GM21447 (cell line): ENCODE measurements at regions not wholly inside any gene's neighbourhood (a gene's known extent, or its start where the extent isn't known, plus 50 kb on each side); places are given as distances from the start of the nearest gene placed in this dataset.
"Not testable (repeated sequence)": the region's sequence is repeated elsewhere in the genome, so short reads cannot be mapped to it uniquely, and the experiment has no call there.

ENCODE experiments used
- ATAC-seq: cut with Tn5 transposase; IDR thresholded peaks from one replicate; pipeline ENCODE4 v1.9.1; 2021; ENCODE audit not compliant: unreplicated experiment

DNA sequence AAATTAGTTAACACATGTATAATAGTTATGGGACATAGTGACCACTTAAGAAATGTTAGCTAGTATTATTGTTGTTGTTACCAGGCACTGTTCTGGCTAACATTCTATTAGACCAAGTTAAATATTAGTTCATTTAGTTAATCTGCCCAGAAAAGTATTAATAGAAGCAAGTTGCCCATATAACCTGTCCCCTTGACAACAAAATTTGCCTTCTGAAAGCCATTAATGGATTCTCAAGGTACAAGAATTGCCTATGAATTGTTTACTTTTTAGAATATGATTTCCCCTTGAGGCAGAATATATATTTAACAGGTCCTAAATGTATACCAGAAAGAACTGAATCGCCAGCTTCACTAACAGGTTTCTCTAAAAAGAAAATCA is 167.3 kb upstream of the TMCC3 start:
- ATAC-seq = no peak

DNA sequence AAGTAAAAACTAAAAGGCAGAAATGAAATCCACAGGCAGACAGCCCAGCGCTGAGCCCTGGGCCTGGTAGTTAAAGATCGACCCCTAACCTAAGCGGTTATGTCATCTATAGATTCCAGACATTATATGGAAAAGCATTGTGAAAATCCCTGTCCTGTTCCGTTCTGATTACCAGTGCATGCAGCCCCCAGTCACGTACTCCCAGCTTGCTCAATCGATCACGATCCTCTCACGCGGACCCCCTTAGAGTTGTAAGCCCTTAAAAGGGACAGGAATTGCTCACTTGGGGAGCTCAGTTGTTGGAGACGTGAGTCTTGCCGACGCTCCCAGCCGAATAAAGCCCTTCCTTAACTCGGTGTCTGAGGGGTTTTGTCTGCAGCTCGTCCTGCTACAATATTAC is 166.8 kb upstream of the TMCC3 start:
- ATAC-seq = not testable (repeated sequence)

DNA sequence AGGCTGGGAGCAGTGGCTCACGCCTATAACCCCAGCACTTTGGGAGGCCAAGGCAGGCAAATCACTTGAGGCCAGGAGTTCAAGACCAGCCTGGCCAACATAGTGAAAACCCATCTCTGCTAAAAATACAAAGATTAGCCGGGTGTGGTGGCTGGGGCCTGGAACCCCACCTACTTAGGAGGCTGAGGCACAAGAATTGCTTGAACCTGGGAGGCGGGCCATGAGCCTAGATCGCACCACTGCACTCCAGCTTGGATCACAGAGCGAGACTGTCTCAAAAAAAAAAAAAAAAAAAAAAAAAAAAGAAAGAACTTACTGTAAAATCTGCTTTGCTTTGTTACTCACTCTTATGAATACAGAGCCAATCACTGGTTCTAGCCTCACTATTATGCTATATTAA is 166.4 kb upstream of the TMCC3 start:
- not testable (repeated sequence) for ATAC-seq

DNA sequence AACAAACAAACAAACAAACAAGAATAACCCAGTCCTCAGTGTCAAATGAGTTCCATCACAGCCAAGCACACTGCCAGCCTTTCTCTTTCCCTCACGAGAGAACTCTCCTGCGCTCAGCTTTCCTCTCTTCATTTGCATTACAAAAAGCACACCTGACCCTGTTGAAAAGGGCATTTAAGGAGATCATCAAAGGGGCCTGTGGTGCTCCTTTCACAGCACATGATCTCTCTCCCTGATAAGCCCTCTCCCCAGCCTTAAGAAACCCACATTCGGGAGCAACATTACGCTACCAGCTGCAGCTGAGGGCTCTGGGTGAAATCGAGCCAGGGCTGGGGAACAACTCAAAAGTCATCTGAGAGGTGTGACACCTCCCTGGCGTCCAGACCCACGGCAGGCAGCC is 165.6 kb upstream of the TMCC3 start:
- ATAC-seq = no peak

DNA sequence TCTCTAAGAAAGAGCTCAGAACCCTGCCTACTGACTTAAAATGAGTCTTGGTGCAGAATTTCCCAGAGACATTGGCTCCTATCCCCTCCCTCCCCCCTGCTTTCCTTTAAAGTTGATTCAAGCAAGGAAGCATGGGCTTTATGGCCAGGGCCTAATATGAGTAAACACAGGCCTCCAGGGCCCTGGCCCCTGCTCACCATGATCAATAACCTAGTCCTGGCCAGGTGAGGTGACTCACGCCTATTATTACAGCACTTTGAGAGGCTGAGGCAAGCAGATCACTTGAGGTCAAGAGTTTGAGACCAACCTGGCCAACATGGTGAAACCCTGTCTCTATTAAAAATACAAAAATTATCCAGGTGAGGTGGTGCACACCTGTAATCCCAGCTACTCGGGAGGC is 165.1 kb upstream of the TMCC3 start:
- ATAC-seq = no peak

DNA sequence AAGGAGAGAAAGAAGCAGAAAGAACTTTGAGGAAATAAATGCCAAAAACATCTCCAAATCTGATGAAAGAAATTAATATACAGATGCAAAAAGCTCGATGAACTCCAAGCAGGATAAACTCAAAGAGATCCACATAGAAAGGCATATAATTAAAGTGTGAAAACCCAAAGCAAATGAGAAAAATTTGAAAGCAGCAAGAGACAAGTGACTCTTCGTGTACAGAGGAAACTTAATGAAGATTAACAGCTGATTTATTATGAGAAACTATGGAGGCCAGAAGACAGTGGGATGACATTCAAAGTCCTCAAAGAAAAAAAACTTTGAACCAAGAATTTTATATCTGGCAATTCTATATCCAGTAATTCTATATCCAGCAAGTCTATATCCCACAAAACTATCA is 163.0 kb upstream of the TMCC3 start:
- no peak for ATAC-seq

DNA sequence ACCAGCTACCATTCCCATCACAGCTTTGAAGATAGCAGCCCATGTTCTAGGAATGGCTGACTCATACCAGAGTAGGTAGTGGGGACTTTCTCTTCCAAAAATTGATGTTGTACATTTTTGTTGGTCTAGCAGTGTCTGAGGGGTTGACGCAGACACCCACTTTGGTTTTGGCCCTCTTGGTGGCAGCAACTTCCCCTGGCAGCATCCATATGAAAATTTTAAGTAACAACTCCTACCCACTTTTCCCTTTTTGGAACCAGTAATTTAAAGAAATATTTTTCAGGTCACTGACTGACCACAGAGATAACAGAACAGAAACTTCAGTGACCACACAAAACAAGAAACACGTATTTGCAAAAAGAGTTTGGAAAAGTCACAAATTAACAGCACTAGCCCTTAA is 162.0 kb upstream of the TMCC3 start:
- ATAC-seq = peak; percentile 46

DNA sequence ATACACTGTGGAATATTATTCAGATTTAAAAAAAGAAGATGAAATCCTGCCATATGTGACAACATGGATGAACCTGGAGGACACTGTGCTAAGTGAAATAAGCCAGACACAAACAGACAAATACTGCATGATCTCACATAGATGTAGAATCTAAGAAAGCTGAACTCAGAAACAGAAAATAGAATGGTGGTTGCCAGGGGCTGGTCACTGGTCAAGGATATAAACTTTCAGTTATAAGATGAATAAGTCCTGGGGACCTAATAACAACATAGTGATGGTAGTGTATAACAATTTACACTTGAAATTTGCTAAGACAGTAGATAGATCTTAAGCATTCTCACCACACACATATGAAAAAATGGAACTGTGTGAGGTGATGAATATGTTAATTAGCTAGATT is 161.3 kb upstream of the TMCC3 start:
- no peak for ATAC-seq

DNA sequence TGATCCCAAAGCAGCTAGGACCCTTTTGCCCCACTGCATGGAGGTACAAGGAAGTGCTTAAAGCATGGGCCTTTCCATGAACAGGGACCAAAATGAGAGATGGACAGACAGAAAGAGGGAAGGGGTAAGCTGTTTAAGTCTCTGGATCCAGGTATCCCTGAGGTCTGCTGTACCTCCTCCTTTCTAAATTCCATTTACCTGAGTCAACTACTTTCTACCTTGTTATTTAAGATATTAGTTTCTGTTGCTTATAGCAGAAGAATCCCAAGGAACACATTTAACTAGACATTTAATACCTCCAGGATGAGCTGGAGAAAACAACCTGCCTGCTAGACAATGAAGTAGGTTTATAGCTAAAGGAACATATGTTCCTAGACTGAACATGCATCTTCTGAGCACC is 157.6 kb upstream of the TMCC3 start:
- ATAC-seq = no peak

DNA sequence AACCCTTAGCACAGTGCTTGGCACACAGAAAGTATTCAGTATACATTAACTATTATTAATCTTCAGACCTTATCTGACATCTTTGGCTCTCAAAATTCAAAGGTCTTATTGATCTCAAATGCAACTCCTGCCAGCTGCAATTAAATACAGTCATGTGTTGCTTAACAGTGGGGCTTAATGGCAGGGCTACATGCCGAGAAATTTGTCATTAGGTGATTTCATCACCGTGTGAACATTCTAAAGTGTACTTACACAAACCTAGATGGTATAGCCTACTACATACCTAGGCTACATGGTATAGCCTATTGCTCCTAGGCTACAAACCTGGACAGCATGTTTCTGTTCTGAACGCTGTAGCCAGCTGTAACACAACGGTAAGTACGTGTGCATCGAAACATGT is 156.3 kb upstream of the TMCC3 start:
- ATAC-seq = no peak

DNA sequence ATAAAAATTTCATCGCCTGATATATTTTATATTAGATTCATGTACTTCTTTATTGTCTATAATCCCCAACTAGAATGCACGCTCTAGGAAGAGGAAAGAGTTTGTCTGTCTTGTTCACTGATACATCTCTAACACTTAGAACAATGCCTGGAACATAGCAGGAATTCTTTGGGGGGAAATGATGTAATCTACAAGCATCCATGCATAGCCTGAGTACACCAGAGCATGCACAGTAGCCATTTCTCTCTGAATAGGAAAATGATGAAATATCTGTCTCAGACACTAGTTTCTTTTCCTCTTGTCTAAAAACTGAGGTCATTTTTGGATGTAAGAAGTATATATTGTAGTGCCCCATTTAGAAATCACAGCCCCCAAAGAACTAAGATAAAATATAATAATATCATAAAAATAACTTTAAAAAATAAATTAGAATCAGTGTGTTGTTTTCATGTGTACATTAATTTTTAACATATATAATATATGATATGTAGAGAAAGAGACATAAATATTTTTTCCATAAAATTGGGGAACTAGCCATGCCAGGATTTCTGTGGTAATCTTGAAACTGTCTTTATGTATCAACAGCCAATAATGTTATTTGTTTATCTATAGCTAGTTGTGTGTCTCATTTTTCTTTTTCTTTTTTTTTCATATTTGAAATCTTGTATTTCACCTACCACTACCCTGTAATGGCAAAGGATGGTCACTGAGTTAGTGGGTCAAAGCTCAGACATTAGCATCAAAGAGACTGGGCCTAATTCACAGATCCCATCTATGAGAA is 155.6 kb upstream of the TMCC3 start:
- no peak for ATAC-seq

DNA sequence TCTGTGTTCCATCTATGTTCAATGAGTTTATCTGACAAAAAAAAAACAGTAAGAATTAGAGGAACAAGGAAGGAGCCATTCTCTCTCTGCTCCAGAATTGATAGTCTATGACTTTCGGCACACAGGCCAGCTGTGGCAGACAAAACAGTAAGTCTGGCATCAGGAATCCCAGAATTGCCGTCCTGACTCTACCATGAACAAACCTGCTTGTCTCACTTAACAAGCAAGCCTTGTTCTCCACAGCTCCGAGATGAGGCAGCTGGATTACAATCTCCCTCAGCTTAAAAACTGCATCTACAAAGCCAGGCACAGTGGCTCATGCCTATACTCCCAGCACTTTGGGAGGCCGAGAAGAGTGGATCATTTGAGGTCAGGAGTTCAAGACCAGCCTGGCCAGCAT is 153.6 kb upstream of the TMCC3 start:
- no peak for ATAC-seq

DNA sequence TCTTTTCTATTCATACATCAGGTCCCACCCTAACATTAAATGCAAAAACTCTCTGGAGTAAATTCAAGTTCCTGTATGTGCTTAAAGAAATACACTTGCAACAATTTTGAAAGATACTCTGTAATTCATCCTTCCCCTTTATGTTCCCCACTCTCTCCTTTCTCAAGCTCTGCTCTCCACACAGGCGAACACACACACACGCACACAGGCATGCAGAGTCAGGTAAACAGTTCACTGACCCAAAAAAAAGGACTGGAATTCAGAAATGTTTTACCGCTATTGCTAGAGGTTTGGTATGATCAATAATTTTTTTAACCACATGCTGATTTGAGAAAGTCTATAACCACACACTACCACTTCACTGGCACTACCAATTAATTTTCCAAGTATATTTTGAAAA is 152.4 kb upstream of the TMCC3 start:
- no peak for ATAC-seq

DNA sequence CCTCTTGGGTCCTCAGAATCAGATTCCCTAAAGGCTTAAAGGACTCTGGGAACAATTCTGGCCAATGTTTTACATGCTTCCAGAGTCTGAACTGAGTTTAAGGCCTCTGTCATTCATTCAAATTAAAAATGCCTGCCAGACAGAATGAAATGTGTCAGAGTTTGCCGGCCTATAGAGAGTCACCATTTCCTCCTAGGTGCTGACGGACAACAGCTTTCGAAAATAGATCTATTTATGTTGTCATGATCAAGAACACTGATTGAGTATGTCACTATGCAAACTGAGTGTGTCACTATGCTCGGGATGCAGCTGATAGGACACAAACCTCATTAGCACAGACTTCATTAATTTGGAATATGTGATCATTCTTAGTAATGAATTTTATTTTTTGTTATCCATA is 151.4 kb upstream of the TMCC3 start:
- no peak for ATAC-seq

DNA sequence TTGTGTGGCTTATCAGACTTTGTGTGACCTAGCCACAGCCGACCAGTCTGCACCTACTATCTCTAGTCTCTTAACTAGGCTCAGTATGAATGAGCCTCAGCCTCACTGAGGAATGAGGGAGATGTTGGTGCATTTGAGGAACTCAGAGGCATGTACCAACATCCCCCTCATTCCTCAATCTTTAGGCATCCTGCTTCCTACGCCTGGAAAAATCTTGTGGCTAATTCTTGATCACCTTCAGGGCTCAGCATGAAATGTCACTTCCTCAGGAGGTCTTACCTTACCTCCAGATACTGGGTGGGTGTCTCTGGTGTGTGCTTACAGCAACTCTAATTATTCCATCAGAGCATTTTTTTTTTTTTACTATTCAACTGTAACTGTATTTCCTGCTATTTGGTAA is 148.8 kb upstream of the TMCC3 start:
- no peak for ATAC-seq

DNA sequence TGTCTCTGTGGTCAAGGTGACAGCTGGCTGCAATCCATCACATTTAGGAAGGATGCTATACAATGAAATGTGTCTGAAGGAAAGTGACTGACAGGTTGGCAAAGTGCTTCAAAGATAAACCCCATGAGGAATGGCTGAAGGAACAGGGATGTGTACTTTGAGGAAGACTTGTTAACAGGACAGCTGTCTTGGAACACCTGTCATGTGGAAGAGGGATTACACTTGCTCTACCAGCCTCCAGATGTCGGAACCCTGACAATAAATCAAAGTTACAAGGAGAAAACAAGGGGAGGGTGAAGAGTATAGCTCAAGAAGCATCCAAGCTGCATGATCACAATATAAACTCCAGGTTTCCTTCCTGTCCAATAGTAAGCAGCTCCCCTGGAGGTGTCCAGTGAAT is 147.8 kb upstream of the TMCC3 start:
- no peak for ATAC-seq

DNA sequence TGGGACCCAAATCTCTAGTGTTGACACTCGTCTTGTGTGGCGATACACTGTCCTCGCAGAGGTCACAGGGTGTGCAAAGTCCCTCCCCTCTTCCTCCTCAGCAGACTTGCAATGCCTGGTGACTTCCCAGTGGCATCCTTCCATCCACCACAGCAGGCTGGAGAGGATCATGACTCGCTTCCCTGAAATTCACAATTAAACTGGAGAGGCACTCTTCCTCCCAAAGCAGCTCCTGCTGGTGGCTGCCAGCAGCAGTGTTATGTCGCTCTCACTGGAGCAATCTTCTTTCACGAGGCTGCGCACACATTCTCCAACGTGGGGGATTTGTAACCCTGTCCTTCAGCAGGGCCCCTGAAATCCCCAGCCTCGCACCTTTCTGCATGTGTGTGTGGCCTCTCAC is 145.2 kb upstream of the TMCC3 start:
- no peak for ATAC-seq

DNA sequence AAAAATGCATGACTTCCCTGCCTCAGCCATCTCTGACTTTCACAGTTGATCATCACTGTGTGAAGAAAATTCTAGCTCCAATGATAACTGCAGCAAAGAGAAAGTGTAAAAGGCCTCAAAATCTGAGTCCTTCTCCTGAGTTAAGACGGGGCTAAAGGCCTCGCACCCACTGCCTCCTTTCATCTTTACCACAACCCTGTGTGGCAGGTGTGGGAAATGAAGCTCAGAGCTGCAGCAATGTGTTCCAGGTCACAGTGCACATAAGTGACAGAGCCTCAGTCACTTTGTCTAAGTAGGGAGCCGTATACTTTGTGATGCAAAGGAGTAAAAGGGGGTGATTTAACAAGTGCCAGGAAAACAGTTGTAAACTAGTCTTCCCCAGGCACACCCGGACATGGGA is 144.7 kb upstream of the TMCC3 start:
- ATAC-seq = no peak

DNA sequence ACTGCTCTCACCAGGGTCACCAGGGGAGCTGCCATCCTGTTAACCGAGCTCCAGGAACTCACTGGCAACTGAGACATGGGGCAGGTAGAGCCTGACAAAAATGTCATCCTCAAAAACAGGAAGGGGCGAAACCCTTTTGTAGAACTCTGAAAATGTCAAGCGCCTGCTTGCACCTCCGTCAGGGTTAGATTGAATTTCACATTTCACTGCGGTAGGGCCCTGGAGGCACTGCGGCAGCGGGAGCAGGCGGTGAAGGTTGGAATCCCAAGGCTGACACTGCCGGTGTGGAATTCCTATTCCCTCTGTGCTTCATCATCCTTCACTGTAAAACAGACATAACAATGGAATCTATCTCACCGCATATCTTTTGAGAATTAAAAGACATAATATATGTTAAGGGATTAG is 142.8 kb upstream of the TMCC3 start:
- no peak for ATAC-seq

DNA sequence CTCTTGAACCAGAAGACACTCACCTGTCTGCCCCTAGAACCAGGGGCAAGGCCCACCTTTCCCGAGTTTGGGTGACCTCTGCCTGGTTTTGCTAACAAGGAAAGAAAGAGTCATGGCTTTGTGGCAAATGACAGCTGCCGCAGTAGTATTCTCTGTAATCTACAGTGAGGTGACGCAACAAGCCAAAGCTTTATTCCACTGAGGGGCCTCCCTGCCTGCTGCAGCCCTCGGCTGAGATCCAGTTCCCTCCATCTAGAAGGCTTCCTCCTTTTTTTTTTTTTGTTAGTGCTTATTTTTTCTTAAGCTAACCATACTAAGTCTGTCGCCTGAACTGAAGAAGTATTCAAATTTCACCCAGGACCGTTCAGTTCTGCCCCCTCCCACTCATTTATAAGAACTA is 142.3 kb upstream of the TMCC3 start:
- no peak for ATAC-seq

DNA sequence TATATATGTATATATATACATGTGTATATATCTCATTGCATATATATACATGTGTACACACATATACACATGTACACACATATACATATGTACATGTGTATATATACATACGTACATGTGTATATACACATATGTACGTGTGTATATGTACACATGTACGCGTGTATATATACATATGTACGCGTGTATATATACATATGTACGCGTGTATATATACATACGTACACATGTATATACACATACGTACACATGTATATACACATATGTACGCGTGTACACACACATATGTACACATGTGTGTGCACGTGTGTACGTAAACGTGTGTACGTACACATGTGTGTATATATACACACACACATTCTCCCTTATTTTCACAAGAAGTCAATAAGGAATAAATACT is 141.6 kb upstream of the TMCC3 start:
- ATAC-seq = no peak

DNA sequence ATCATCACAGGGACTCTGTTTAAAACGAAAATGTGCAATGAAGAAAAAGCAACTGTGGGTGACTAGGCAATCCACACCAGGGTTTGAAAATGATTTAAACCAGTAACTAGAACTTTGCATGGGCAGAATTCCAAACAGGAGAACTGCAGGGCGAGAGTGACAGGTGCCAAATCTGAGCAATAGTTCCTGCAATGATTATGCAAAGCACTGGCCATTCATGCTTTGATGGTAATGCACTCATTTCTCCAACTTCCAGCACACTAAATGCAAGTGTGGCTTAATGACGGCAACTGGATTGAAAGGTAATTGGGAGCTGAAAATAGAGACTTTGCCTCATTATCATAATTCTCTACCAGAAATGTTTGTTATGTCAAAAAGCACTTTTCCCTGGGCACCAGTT is 140.5 kb upstream of the TMCC3 start:
- no peak for ATAC-seq

DNA sequence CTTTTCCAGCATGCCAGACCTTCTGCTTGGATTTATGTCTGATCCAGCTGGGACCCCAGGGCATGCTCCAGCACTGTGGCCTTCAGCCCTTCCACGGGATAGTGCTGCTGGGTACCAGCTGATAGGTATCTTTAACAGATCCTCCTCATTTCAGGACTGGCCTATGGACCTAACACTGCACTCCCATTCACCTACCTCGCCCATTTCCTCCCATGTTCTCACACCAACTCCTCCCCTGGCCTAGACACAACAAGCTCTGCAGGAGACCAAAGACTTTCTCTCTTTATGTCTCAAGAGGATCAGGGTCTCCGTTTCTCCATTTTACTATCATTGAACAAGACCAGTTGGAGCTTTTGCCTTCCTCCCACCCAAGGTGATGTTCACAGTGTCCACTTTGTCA is 140.0 kb upstream of the TMCC3 start:
- ATAC-seq = no peak
